Epithelial cell of esophagus (primary cell): ENCODE measurements at regions not wholly inside any gene's neighbourhood (a gene's known extent, or its start where the extent isn't known, plus 50 kb on each side); places are given as distances from the start of the nearest gene placed in this dataset.

Experiments
- DNase-seq: peaks from one replicate; pipeline ENCODE4 v3.0.0; 2010; ENCODE audit warnings: low read depth
- H3K4me3 ChIP-seq: 2 replicates; pipeline ENCODE4 v1.5.1; 2011; ENCODE audit warnings: mild to moderate bottlenecking, low read length, control low read depth
- CTCF ChIP-seq: IDR thresholded peaks from 2 replicates; pipeline ENCODE4 v1.5.1; 2011; ENCODE audit warnings: low read depth, mild to moderate bottlenecking, low read length, control low read depth, inconsistent platforms; ENCODE audit not compliant: insufficient read depth; ENCODE audit errors: missing control alignments

GRCh38 chr22:27660306-27660705 is 141.2 kb downstream of the MN1 start:
- no peak for DNase-seq
- H3K4me3 ChIP-seq, result no peak overlapping the region
- no peak for TF ChIP-seq CTCF

GRCh38 chr22:27662359-27663301 is 138.9 kb downstream of the MN1 start:
- no peak for TF ChIP-seq CTCF
- no peak overlapping the region for H3K4me3 ChIP-seq
- no peak for DNase-seq

GRCh38 chr22:27663812-27664211 is 137.7 kb downstream of the MN1 start:
- TF ChIP-seq CTCF, result no peak
- H3K4me3 ChIP-seq, result no peak overlapping the region

GRCh38 chr22:27666272-27666997 is 135.1 kb downstream of the MN1 start:
- H3K4me3 ChIP-seq, result no peak overlapping the region
- no peak for TF ChIP-seq CTCF
- DNase-seq, result no peak

More at GRCh38 chr22:27663812-27664211, 137.7 kb downstream of the MN1 start:
- DNase-seq, result peak; percentile 36

GRCh38 chr22:27667121-27667843 is 134.3 kb downstream of the MN1 start:
- H3K4me3 ChIP-seq, result no peak overlapping the region
- TF ChIP-seq CTCF, result no peak
- DNase-seq, result no peak

- H3K4me3 ChIP-seq, result no peak overlapping the region
- DNase-seq, result peak; percentile 68
- TF ChIP-seq CTCF, result no peak
These were observed 132.4 kb downstream of the MN1 start for GRCh38 chr22:27668828-27669797.
